SU-DHL-6 (cell line): ENCODE measurements at regions not wholly inside any gene's neighbourhood (a gene's known extent, or its start where the extent isn't known, plus 50 kb on each side); places are given as distances from the start of the nearest gene placed in this dataset.

Source experiments
- EZH2phosphoT487 ChIP-seq: fragments of 200-600 bp; sonication (generic), shearing (Covaris generic); conservative IDR thresholded peaks from 2 replicates; pipeline ENCODE4 v1.6.1; 2018; ENCODE audit warnings: mild to moderate bottlenecking, antibody characterized with exemption, low read length, moderate library complexity, mixed read lengths
- TF ChIP-seq, protein P1 (sequence below): fragments of 200-600 bp; sonication (generic); IDR thresholded peaks from one replicate; pipeline ENCODE4 v1.5.1; 2017; ENCODE audit warnings: antibody characterized with exemption, mild to moderate bottlenecking, low read length, moderate library complexity; ENCODE audit not compliant: insufficient read depth, poor library complexity, severe bottlenecking

DNA sequence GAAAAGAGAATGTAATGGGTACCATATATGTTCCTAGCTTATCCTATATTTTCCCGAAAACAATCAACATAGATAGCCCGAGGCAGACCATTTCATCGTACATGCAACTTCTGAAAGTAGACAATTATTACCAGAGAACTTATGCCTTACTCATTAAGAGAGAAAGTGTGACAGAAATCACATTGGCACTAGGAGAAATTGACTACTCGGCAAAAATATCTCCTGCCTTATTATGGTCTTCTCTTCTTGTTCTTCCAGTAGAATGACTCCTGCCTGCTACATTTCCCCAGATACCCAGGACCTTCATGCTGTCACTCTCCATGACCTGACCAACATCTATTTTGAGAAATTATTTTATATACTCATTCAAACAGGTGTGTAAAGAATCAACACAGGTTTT is 1015.7 kb downstream of the TUSC7 start:
- TF ChIP-seq, protein P1, sequence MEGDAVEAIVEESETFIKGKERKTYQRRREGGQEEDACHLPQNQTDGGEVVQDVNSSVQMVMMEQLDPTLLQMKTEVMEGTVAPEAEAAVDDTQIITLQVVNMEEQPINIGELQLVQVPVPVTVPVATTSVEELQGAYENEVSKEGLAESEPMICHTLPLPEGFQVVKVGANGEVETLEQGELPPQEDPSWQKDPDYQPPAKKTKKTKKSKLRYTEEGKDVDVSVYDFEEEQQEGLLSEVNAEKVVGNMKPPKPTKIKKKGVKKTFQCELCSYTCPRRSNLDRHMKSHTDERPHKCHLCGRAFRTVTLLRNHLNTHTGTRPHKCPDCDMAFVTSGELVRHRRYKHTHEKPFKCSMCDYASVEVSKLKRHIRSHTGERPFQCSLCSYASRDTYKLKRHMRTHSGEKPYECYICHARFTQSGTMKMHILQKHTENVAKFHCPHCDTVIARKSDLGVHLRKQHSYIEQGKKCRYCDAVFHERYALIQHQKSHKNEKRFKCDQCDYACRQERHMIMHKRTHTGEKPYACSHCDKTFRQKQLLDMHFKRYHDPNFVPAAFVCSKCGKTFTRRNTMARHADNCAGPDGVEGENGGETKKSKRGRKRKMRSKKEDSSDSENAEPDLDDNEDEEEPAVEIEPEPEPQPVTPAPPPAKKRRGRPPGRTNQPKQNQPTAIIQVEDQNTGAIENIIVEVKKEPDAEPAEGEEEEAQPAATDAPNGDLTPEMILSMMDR: no peak
- no peak for TF ChIP-seq EZH2phosphoT487
